Prostate gland (tissue), 2 donors: ENCODE measurements at regions not wholly inside any gene's neighbourhood (a gene's known extent, or its start where the extent isn't known, plus 50 kb on each side); places are given as distances from the start of the nearest gene placed in this dataset.

ENCODE experiments used
- CTCF ChIP-seq, 4 experiments: fragments of 200-600 bp in 2 of 4; fragments of 450-650 bp in 2 of 4; sonication (generic) in 2 of 4; IDR thresholded peaks; 1 replicate in 3 of 4; 2 replicates in 1 of 4; pipeline ENCODE4 v1.5.1; 2016 to 2019; ENCODE audit warnings: antibody characterized with exemption in 4 of 4, mild to moderate bottlenecking in 2 of 4, moderate library complexity in 2 of 4
- POLR2A ChIP-seq: fragments of 450-650 bp; IDR thresholded peaks from one replicate; pipeline ENCODE4 v1.6.1; 2016; ENCODE audit warnings: antibody characterized with exemption, mild to moderate bottlenecking
- POLR2AphosphoS5 ChIP-seq: sonication (generic); formaldehyde crosslinking; IDR thresholded peaks from one replicate; pipeline ENCODE4 v1.6.1; 2017; ENCODE audit warnings: antibody characterized with exemption

DNA sequence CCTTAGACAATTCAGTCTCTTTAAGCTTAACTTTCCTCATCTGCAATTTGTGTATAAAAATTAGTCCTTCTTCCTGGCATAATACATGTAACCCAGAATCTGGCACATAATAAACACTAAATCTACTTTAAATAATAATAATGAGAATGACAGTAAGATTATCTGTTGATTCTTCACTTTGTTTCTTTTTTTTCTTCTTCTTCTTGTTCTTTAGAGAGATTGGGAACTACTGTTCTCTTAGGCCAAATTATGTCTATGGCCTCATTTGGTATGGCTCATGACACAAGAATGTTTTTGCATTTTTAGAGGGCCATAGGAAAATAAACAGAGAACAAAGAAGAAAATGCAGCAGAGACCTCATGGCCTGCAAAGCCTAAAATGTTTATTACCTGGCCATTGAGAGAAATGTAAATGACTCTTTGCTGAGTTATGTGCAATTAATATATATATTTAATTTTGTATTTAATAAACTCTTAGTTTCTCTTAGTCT lies 275.8 kb downstream of the SLC6A15 start:
- TF ChIP-seq CTCF (IDR thresholded peaks at IDR 0.05) (no peak), POLR2A (no peak), POLR2AphosphoS5 (no peak)
